Spleen (tissue), 11 donors: ENCODE measurements at regions not wholly inside any gene's neighbourhood (a gene's known extent, or its start where the extent isn't known, plus 50 kb on each side); places are given as distances from the start of the nearest gene placed in this dataset.

ENCODE experiments used
- DNase-seq: peaks from one replicate; pipeline ENCODE4 v3.0.0-alpha.2; 2020
- H3K27ac ChIP-seq, 8 donors: fragments of 200-600 bp; sonication (generic) in 7 of 8; 1 replicate in 4 of 8; 2 replicates in 4 of 8; pipeline versions ENCODE4 v1.5.0 to v1.8.0; 2016 to 2021; ENCODE audit warnings: inconsistent platforms in 4 of 8, mild to moderate bottlenecking in 4 of 8, moderate library complexity in 1 of 8
- H3K27me3 ChIP-seq, 7 donors: fragments of 200-600 bp; sonication (generic) in 6 of 7; replicated peaks in 1 of 7; 1 replicate in 4 of 7; 2 replicates in 3 of 7; pipeline versions ENCODE4 v1.5.0 to v1.8.0; 2016 to 2021; ENCODE audit warnings: inconsistent platforms in 3 of 7, mild to moderate bottlenecking in 1 of 7
- H3K36me3 ChIP-seq, 6 donors: fragments of 200-600 bp; sonication (generic) in 5 of 6; 1 replicate in 4 of 6; 2 replicates in 2 of 6; pipeline versions ENCODE4 v1.5.0 to v1.8.0; 2016 to 2021; ENCODE audit warnings: inconsistent platforms in 2 of 6
- H3K4me1 ChIP-seq, 6 donors: fragments of 200-600 bp; sonication (generic) in 5 of 6; 1 replicate in 3 of 6; 2 replicates in 3 of 6; pipeline versions ENCODE4 v1.5.0 to v1.8.0; 2016 to 2021; ENCODE audit warnings: inconsistent platforms in 3 of 6
- H3K4me3 ChIP-seq, 8 donors: fragments of 200-600 bp; sonication (generic) in 7 of 8; 1 replicate in 4 of 8; 2 replicates in 4 of 8; pipeline versions ENCODE4 v1.5.0 to v1.8.0; 2016 to 2021; ENCODE audit warnings: inconsistent platforms in 4 of 8, mild to moderate bottlenecking in 4 of 8, moderate library complexity in 2 of 8
- H3K9me3 ChIP-seq, 8 donors: fragments of 200-600 bp; sonication (generic) in 7 of 8; 1 replicate in 4 of 8; 2 replicates in 4 of 8; pipeline versions ENCODE4 v1.5.0 to v1.8.0; 2016 to 2021; ENCODE audit warnings: inconsistent platforms in 4 of 8
- POLR2A ChIP-seq, 3 donors: fragments of 450-650 bp; IDR thresholded peaks; one replicate each; pipeline ENCODE4 v1.5.1; 2017; ENCODE audit warnings: antibody characterized with exemption in 3 of 3, mild to moderate bottlenecking in 1 of 3
- POLR2AphosphoS5 ChIP-seq, 3 donors: sonication (generic); formaldehyde crosslinking; IDR thresholded peaks; one replicate each; pipeline ENCODE4 v1.5.1; 2017; ENCODE audit warnings: antibody characterized with exemption in 3 of 3
- WGBS, 5 donors: extraction: QIAGEN DNeasy Blood & Tissue Kit in 3 of 5; methylation state at CpG; one replicate each; pipeline versions ENCODE4 v1.1.5 to v1.1.7; 2013 to 2018; 5-methylcytosine and 5-hydroxymethylcytosine counted together
- intact Hi-C: fragments of 100-400 bp; cut with DNase I; formaldehyde crosslinking; loops from one replicate; pipeline ENCODE4 v1.15.0; 2023; ENCODE audit warnings: low total_unique reads
- TF ChIP-seq, protein P1 (sequence below), 11 experiments: fragments of 200-600 bp in 7 of 11; fragments of 450-650 bp in 4 of 11; sonication (generic) in 4 of 11; IDR thresholded peaks in 8 of 11; conservative IDR thresholded peaks in 3 of 11; 1 replicate in 7 of 11; 2 replicates in 4 of 11; pipeline versions ENCODE4 v1.4.0 to v1.8.0; 2016 to 2021; ENCODE audit warnings: antibody characterized with exemption in 11 of 11, inconsistent platforms in 4 of 11, mild to moderate bottlenecking in 1 of 11
- donor health status: healthy with polysubstance abuse.
- donor health status: DM: no; HTN: no; CAD: no; lungs with moderate emphysema.
- donor health status: DM: no; HTN: no; CAD: no.
- donor health status: Bipolar disorder and iron deficiency.
- donor health status: healthy.
- donor health status: DM: no; HTN: no; CAD: no.
- donor health status: DM: yes; HTN: yes; CAD: no.

DNA sequence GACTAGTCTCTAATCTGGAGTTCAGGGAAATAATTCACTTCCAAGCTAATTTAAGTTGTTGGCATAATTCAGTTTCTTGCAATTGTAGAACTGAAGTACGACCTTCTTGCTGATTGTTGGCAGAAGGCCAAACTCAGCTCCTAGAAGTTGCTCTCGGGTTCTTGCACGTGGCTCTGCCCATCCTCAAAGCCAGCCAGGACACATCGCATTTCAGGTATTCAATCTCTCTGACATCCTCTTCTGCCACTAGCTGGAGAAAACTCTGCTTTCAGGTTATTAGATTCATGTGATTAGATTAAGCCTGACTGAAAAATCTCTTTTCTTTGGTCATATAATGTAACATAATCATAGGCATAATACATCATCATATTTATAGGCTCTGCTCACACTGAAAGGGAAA, 362.0 kb downstream of the ZPLD1 start:
- no peaks in the 10 kb centered on the region for H3K36me3 ChIP-seq
- no peaks in the 10 kb centered on the region for H3K9me3 ChIP-seq
- DNase-seq = no peak
- intact Hi-C loops = no loop called here
- no peaks in the 10 kb centered on the region for H3K4me1 ChIP-seq
- H3K27me3 ChIP-seq = no peaks in the 10 kb centered on the region
- H3K27ac ChIP-seq = no peak overlapping the region
- no peak for TF ChIP-seq POLR2A (IDR thresholded peaks at IDR 0.05)
- TF ChIP-seq, protein P1, sequence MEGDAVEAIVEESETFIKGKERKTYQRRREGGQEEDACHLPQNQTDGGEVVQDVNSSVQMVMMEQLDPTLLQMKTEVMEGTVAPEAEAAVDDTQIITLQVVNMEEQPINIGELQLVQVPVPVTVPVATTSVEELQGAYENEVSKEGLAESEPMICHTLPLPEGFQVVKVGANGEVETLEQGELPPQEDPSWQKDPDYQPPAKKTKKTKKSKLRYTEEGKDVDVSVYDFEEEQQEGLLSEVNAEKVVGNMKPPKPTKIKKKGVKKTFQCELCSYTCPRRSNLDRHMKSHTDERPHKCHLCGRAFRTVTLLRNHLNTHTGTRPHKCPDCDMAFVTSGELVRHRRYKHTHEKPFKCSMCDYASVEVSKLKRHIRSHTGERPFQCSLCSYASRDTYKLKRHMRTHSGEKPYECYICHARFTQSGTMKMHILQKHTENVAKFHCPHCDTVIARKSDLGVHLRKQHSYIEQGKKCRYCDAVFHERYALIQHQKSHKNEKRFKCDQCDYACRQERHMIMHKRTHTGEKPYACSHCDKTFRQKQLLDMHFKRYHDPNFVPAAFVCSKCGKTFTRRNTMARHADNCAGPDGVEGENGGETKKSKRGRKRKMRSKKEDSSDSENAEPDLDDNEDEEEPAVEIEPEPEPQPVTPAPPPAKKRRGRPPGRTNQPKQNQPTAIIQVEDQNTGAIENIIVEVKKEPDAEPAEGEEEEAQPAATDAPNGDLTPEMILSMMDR (IDR thresholded peaks at IDR 0.05 in 8 of 11, conservative IDR thresholded peaks at IDR 0.05 in 3 of 11) = no peak
- TF ChIP-seq POLR2AphosphoS5 (IDR thresholded peaks at IDR 0.05) = no peak
- WGBS, 5 donors = 61 to 78% (median 66%) methylated on average over 4 of the region's 4 CpGs
- no peak overlapping the region for H3K4me3 ChIP-seq

DNA sequence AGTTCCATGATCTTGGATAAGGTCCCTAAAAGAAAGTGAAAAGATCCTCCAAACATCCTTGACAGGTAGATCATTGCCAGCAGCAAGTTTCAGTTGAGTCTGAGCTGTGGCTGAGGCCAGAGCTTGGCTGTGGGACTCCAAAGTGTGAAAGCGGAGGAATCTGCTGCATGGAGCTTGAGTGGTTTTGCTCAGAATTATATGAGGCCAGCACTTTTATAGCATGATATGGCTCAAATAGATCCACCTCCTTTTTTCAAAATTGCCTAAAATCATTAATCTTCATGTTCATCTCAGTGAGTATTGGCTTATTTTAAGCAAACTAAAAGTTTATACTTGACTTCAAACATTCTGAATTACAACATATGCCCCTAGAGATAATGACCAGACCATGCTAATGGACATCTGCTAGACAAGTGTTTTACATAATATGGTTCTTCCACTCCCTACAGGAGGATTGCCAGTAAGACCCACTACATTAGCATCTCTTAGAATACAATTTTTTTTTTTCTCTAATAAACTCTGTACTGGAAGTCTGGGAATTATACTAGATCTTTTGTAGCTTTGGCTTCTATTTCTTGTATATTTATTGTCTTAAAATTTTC, 368.1 kb downstream of the ZPLD1 start:
- intact Hi-C loops = no loop called here
- no peak for DNase-seq
- no peak overlapping the region for H3K27ac ChIP-seq
- H3K4me3 ChIP-seq = no peak overlapping the region
- H3K27me3 ChIP-seq = no peaks in the 10 kb centered on the region
- WGBS, 5 donors = 89 to 100% (median 95%) methylated on average over 1 of the region's 1 CpG
- no peak for TF ChIP-seq POLR2AphosphoS5 (IDR thresholded peaks at IDR 0.05)
- no peak for TF ChIP-seq POLR2A (IDR thresholded peaks at IDR 0.05)
- TF ChIP-seq, protein P1 (IDR thresholded peaks at IDR 0.05 in 8 of 11, conservative IDR thresholded peaks at IDR 0.05 in 3 of 11) = no peak
- H3K36me3 ChIP-seq = no peaks in the 10 kb centered on the region
- no peaks in the 10 kb centered on the region for H3K9me3 ChIP-seq
- no peaks in the 10 kb centered on the region for H3K4me1 ChIP-seq

DNA sequence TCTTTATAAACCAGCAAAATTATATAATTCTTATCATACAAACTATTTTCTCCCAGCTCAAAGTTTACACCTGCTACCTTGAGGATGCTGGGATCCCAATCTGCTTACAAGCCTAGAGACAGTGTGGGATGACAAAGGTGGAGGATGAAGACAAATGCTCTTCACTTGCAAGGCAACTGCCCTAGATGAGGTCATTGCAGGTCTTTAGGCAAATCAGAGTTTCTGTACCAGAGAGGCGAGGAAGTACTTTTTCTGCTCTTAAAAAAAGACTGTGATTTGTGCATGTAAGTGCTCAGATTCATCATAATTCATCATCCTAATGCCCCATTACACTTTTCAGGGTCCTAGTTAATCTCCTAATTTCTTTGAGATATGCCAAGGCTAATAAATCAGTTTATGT, 376.1 kb downstream of the ZPLD1 start:
- no peaks in the 10 kb centered on the region for H3K9me3 ChIP-seq
- TF ChIP-seq, protein P1 (IDR thresholded peaks at IDR 0.05 in 8 of 11, conservative IDR thresholded peaks at IDR 0.05 in 3 of 11) = no peak
- TF ChIP-seq POLR2AphosphoS5 (IDR thresholded peaks at IDR 0.05) (no peak), POLR2A (IDR thresholded peaks at IDR 0.05) (no peak)
- no peak for DNase-seq
- no peaks in the 10 kb centered on the region for H3K4me1 ChIP-seq
- no peaks in the 10 kb centered on the region for H3K27me3 ChIP-seq
- no peak overlapping the region for H3K27ac ChIP-seq
- H3K4me3 ChIP-seq = no peak overlapping the region
- intact Hi-C loops = no loop called here
- H3K36me3 ChIP-seq = no peaks in the 10 kb centered on the region
- WGBS, 5 donors = 55 to 77% (median 61%) methylated on average over 1 of the region's 1 CpG

DNA sequence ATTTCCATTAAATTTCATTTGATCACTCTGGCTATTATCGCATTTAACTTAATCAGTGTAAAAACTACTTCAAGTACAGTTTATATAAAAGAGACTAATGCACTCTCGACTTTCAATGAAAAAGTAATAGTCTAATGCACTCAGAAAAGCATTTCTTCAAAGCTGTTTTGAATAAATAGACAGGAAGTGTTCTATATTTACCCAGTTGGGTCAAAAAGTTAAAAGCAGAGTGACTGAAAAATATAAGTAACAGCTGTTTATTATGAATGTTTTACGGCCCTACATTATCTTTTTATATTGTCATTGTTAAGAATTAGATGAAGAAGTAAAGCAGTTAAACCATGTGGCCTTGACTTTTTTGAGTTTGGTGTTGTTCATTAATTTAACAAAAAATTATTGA, 391.8 kb downstream of the ZPLD1 start:
- intact Hi-C loops = no loop called here
- TF ChIP-seq, protein P1 (IDR thresholded peaks at IDR 0.05 in 8 of 11, conservative IDR thresholded peaks at IDR 0.05 in 3 of 11) = no peak
- TF ChIP-seq POLR2AphosphoS5 (IDR thresholded peaks at IDR 0.05) (no peak), POLR2A (IDR thresholded peaks at IDR 0.05) (no peak)
- H3K4me1 ChIP-seq = no peaks in the 10 kb centered on the region
- WGBS, 5 donors = 58 to 73% (median 65%) methylated on average over 3 of the region's 3 CpGs
- H3K4me3 ChIP-seq = no peak overlapping the region
- no peak overlapping the region for H3K27ac ChIP-seq
- no peaks in the 10 kb centered on the region for H3K27me3 ChIP-seq
- H3K9me3 ChIP-seq = no peaks in the 10 kb centered on the region
- no peaks in the 10 kb centered on the region for H3K36me3 ChIP-seq
- no peak for DNase-seq
